CD4-positive, alpha-beta memory T cell (primary cell): ENCODE measurements at regions not wholly inside any gene's neighbourhood (a gene's known extent, or its start where the extent isn't known, plus 50 kb on each side); places are given as distances from the start of the nearest gene placed in this dataset.
A peak's percentile ranks its signal among the peaks of the same experiment; 100 is the strongest.

ENCODE experiments used
- CTCF ChIA-PET: fragments of 350-600 bp; sonication (Branson Sonifier 250); formaldehyde crosslinking; loops from one replicate; lab custom pipeline; 2021; ENCODE audit warnings: inconsistent platforms; ENCODE audit not compliant: partially characterized antibody; lab: Charles Lee
- POLR2A ChIA-PET: fragments of 350-600 bp; sonication (Branson Sonifier 250); formaldehyde crosslinking; loops from one replicate; lab custom pipeline; 2021; ENCODE audit not compliant: partially characterized antibody; lab: Charles Lee
- DNase-seq, 5 donors: peaks; one replicate each; pipeline versions ENCODE4 v3.0.0 to v3.0.0-alpha.2; 2020 to 2022; ENCODE audit warnings: mixed read lengths in 1 of 5
- H3K27ac ChIP-seq: one replicate; pipeline ENCODE4 v1.7.0; 2013; ENCODE audit warnings: low read depth, low read length
- H3K27me3 ChIP-seq: 2 replicates; pipeline ENCODE4 v1.7.0; 2013; ENCODE audit warnings: mild to moderate bottlenecking, low read length, moderate library complexity; ENCODE audit not compliant: insufficient read depth
- H3K36me3 ChIP-seq: 2 replicates; pipeline ENCODE4 v1.7.0; 2013; ENCODE audit warnings: mild to moderate bottlenecking, low read length, moderate library complexity; ENCODE audit not compliant: insufficient read depth
- H3K4me1 ChIP-seq: 2 replicates; pipeline ENCODE4 v1.7.0; 2013; ENCODE audit warnings: mild to moderate bottlenecking, low read length, moderate library complexity; ENCODE audit not compliant: insufficient read depth
- H3K4me3 ChIP-seq, 2 donors: one replicate each; pipeline ENCODE4 v1.7.0; 2013; ENCODE audit warnings: low read length in 2 of 2, mild to moderate bottlenecking in 1 of 2
- H3K9me3 ChIP-seq, 2 donors: one replicate each; pipeline ENCODE4 v1.7.0; 2013; ENCODE audit warnings: low read length in 2 of 2, control low read depth in 1 of 2; ENCODE audit not compliant: control insufficient read depth in 1 of 2
- H3K27ac Mint-ChIP-seq, 7 donors: one replicate each; pipeline ENCODE4 v1.8.0; 2020 to 2021; ENCODE audit warnings: mixed read lengths in 7 of 7, mild to moderate bottlenecking in 6 of 7, inconsistent platforms in 3 of 7, moderate library complexity in 3 of 7
- H3K27me3 Mint-ChIP-seq, 2 donors: one replicate each; pipeline ENCODE4 v1.8.0; 2020 to 2021; ENCODE audit warnings: mixed read lengths in 2 of 2
- H3K36me3 Mint-ChIP-seq, 2 donors: one replicate each; pipeline ENCODE4 v1.8.0; 2020 to 2021; ENCODE audit warnings: mixed read lengths in 2 of 2, inconsistent platforms in 1 of 2, mild to moderate bottlenecking in 1 of 2
- H3K4me1 Mint-ChIP-seq, 4 donors: one replicate each; pipeline ENCODE4 v1.8.0; 2020 to 2021; ENCODE audit warnings: mixed read lengths in 4 of 4, mild to moderate bottlenecking in 1 of 4
- H3K4me3 Mint-ChIP-seq, 8 donors: one replicate each; pipeline ENCODE4 v1.8.0; 2020 to 2021; ENCODE audit warnings: mixed read lengths in 8 of 8, mild to moderate bottlenecking in 7 of 8, moderate library complexity in 6 of 8, inconsistent platforms in 3 of 8
- H3K9me3 Mint-ChIP-seq, 8 donors: one replicate each; pipeline ENCODE4 v1.8.0; 2020 to 2021; ENCODE audit warnings: mixed read lengths in 8 of 8, mild to moderate bottlenecking in 5 of 8, inconsistent platforms in 3 of 8, moderate library complexity in 1 of 8
- intact Hi-C: fragments of 100-400 bp; cut with micrococcal nuclease; formaldehyde crosslinking; loops from one replicate; pipeline ENCODE4 v1.15.1; 2023

GRCh38 chr2:235264512-235264911, 229.3 kb upstream of the AGAP1 start:
- Histone ChIP-seq H3K4me3 (no peak overlapping the region), H3K27ac (no peak overlapping the region), H3K27me3 (no peaks in the 10 kb centered on the region), H3K9me3 (no peaks in the 10 kb centered on the region), H3K36me3 (no peaks in the 10 kb centered on the region), H3K4me1 (no peaks in the 10 kb centered on the region)
- POLR2A ChIA-PET = no interaction called here
- no peaks in the 10 kb centered on the region for H3K36me3 Mint-ChIP-seq
- CTCF ChIA-PET = no interaction called here
- no peak overlapping the region for H3K4me3 Mint-ChIP-seq
- no peak for DNase-seq
- intact Hi-C loops = no loop called here
- H3K9me3 Mint-ChIP-seq = peaks cover 0 to 3% (median 0%) of the 10 kb centered on the region in 8 donors
- peaks cover 19 to 34% of the 10 kb centered on the region in 2 donors for H3K27me3 Mint-ChIP-seq
- H3K4me1 Mint-ChIP-seq = no peaks in the 10 kb centered on the region
- no peak overlapping the region for H3K27ac Mint-ChIP-seq

DNA sequence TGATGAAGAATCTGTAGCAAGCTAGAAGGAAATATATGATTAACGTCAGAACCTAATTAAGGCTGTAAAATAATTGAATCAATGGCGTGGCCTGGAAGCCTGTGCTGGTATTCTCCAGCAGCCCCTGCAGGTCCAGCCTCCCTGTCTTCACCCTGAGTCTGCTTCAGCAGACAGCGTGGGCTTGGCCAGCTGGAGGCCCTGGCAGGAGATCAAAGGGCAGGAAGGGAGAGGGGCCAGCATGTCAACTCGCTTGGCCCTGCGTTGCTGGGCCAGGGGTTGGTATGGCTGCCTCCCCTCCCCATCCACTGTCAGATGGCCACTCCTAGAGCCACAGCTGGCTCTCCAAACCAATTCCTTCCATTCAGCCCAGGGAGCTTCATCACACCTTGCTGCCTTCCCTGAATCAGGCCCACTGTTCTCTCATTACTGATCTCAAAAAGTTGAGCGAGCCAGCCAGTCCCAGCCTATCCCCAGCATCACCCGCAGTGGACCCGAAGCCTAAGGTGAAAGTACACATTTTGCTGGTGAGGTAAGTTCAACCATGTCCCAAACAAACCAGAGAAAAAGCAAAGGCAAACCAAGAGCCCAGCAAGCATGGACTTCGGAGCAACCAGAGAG, 228.4 kb upstream of the AGAP1 start:
- no peaks in the 10 kb centered on the region for H3K4me1 ChIP-seq
- no peaks in the 10 kb centered on the region for H3K27me3 ChIP-seq
- no peak overlapping the region for H3K4me3 ChIP-seq
- peaks cover 0 to 5% (median 0%) of the 10 kb centered on the region in 4 donors for H3K4me1 Mint-ChIP-seq
- peaks cover 26 to 43% of the 10 kb centered on the region in 2 donors for H3K27me3 Mint-ChIP-seq
- H3K27ac ChIP-seq = no peak overlapping the region
- DNase-seq = no peak
- H3K36me3 ChIP-seq = no peaks in the 10 kb centered on the region
- intact Hi-C loops = no loop called here
- H3K9me3 Mint-ChIP-seq = peaks cover 0 to 3% (median 0%) of the 10 kb centered on the region in 8 donors
- POLR2A ChIA-PET = no interaction called here
- H3K36me3 Mint-ChIP-seq = no peaks in the 10 kb centered on the region
- H3K4me3 Mint-ChIP-seq = no peak overlapping the region
- H3K9me3 ChIP-seq = no peaks in the 10 kb centered on the region
- CTCF ChIA-PET = no interaction called here
- no peak overlapping the region for H3K27ac Mint-ChIP-seq

DNA sequence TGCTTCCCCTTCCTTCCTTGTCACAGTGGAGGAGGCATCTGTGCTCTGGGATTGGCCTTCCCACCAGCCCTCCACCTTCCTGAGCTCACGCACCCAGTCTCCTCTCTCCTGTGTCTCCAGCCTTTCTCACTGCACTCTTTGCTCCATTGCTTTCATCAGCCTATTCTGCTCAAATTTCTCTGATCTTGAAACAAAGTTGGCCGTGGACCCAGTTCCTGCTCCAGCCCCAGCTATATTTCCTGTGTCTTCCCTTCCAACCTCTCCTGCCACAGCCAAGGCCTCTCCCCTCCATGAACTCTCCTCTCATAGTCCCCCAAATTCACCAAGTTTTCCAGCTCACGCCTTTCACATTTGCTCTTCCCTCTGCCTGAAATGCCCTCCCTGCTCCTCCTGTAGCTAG, 226.6 kb upstream of the AGAP1 start:
- H3K27ac ChIP-seq = no peak overlapping the region
- Mint-ChIP-seq H3K4me3 (peak overlapping the region in 2 of 8 donors; percentile 17 to 26), H3K27me3 (peaks cover 33 to 46% of the 10 kb centered on the region in 2 donors), H3K36me3 (no peaks in the 10 kb centered on the region), H3K27ac (no peak overlapping the region), H3K4me1 (peaks cover 0 to 6% (median 2%) of the 10 kb centered on the region in 4 donors), H3K9me3 (peaks cover 0 to 4% (median under 1%) of the 10 kb centered on the region in 8 donors)
- POLR2A ChIA-PET = no interaction called here
- CTCF ChIA-PET = no interaction called here
- no peak for DNase-seq
- intact Hi-C loops = no loop called here
- no peaks in the 10 kb centered on the region for H3K36me3 ChIP-seq
- H3K4me1 ChIP-seq = no peaks in the 10 kb centered on the region
- no peak overlapping the region for H3K4me3 ChIP-seq
- H3K27me3 ChIP-seq = no peaks in the 10 kb centered on the region
- H3K9me3 ChIP-seq = no peaks in the 10 kb centered on the region

DNA sequence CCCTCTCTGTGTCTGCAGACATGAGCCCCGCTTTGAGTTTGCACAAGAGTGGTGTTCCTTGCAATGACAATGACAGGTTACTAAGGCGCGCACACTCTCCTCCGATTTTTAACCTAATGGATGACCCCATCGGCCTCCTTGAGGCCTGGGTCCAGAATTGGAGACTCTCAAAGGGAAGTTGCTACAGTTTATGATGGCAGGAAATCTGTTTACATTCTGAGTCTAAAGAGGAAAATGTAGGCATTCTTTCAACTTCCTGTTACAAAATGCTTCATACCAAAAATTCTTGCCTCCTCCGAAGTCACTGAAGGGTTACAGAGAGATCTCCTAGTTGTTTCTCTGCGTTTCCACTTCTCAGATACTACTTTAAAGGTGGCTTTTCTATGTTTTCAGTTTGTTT, 225.3 kb upstream of the AGAP1 start:
- H3K27ac ChIP-seq = no peak overlapping the region
- no peaks in the 10 kb centered on the region for H3K4me1 ChIP-seq
- no peak for DNase-seq
- H3K27ac Mint-ChIP-seq = no peak overlapping the region
- no peaks in the 10 kb centered on the region for H3K27me3 ChIP-seq
- no peaks in the 10 kb centered on the region for H3K36me3 Mint-ChIP-seq
- CTCF ChIA-PET = no interaction called here
- intact Hi-C loops = no loop called here
- H3K4me3 Mint-ChIP-seq = no peak overlapping the region
- peaks cover 34 to 43% of the 10 kb centered on the region in 2 donors for H3K27me3 Mint-ChIP-seq
- POLR2A ChIA-PET = no interaction called here
- peaks cover 0 to 4% (median under 1%) of the 10 kb centered on the region in 8 donors for H3K9me3 Mint-ChIP-seq
- H3K36me3 ChIP-seq = no peaks in the 10 kb centered on the region
- H3K4me1 Mint-ChIP-seq = peaks cover 0 to 6% (median 2%) of the 10 kb centered on the region in 4 donors
- H3K4me3 ChIP-seq = no peak overlapping the region
- H3K9me3 ChIP-seq = no peaks in the 10 kb centered on the region

DNA sequence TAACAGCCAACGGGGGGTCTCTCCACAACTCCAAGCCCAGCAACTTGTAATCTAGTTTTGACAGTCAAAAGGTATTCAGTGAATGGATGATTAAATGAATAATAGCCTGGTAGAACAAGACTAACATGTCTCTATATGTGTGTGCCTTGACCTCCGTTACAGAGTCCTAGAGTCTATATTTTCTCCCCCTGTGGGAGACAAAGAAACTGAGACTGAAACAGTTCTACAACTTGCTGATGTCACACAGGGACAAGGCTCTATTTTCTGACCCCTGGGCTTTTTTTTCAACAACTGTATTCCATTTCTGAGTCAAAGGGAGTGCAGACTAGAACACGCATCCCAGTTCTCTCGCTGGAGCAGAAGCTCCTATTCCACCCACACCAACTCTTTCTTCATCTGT, 223.6 kb upstream of the AGAP1 start:
- Mint-ChIP-seq H3K9me3 (peaks cover 0 to 10% (median 2%) of the 10 kb centered on the region in 8 donors), H3K4me3 (no peak overlapping the region), H3K4me1 (peaks cover 0 to 6% (median 2%) of the 10 kb centered on the region in 4 donors), H3K27me3 (peaks cover 35 to 38% of the 10 kb centered on the region in 2 donors), H3K36me3 (no peaks in the 10 kb centered on the region), H3K27ac (no peak overlapping the region)
- no peak overlapping the region for H3K27ac ChIP-seq
- no peaks in the 10 kb centered on the region for H3K9me3 ChIP-seq
- no peak for DNase-seq
- no peaks in the 10 kb centered on the region for H3K4me1 ChIP-seq
- ChIA-PET CTCF (interaction anchor here (1.0 kb wide), 1 partner anchor 10 kb away, joined by 3 read pairs; no protein-coding TSS in a partner anchor), POLR2A (no interaction called here)
- intact Hi-C loops = no loop called here
- no peak overlapping the region for H3K4me3 ChIP-seq
- no peaks in the 10 kb centered on the region for H3K27me3 ChIP-seq
- no peaks in the 10 kb centered on the region for H3K36me3 ChIP-seq

- Histone ChIP-seq H3K36me3 (no peaks in the 10 kb centered on the region), H3K9me3 (no peaks in the 10 kb centered on the region), H3K4me3 (no peak overlapping the region), H3K27ac (no peak overlapping the region), H3K4me1 (no peaks in the 10 kb centered on the region), H3K27me3 (no peaks in the 10 kb centered on the region)
- Mint-ChIP-seq H3K4me1 (peaks cover 0 to 6% (median 2%) of the 10 kb centered on the region in 4 donors), H3K9me3 (peaks cover 0 to 10% (median under 1%) of the 10 kb centered on the region in 8 donors), H3K4me3 (no peak overlapping the region), H3K36me3 (no peaks in the 10 kb centered on the region), H3K27me3 (peaks cover 32 to 38% of the 10 kb centered on the region in 2 donors), H3K27ac (no peak overlapping the region)
- peak in 3 of 5 donors; percentile 2 to 9 (median 7) for DNase-seq
- ChIA-PET CTCF (no interaction called here), POLR2A (no interaction called here)
- intact Hi-C loops = no loop called here
These were observed 222.9 kb upstream of the AGAP1 start for GRCh38 chr2:235270956-235271355.

- no peak overlapping the region for H3K27ac ChIP-seq
- Mint-ChIP-seq H3K27ac (no peak overlapping the region), H3K36me3 (no peaks in the 10 kb centered on the region), H3K4me1 (peaks cover 0 to 6% (median 2%) of the 10 kb centered on the region in 4 donors), H3K4me3 (no peak overlapping the region), H3K27me3 (peaks cover 27 to 34% of the 10 kb centered on the region in 2 donors), H3K9me3 (peaks cover 0 to 10% (median under 1%) of the 10 kb centered on the region in 8 donors)
- intact Hi-C loops = no loop called here
- H3K9me3 ChIP-seq = no peaks in the 10 kb centered on the region
- no peaks in the 10 kb centered on the region for H3K27me3 ChIP-seq
- H3K4me3 ChIP-seq = no peak overlapping the region
- CTCF ChIA-PET = no interaction called here
- no peaks in the 10 kb centered on the region for H3K36me3 ChIP-seq
- H3K4me1 ChIP-seq = no peaks in the 10 kb centered on the region
- no peak for DNase-seq
- POLR2A ChIA-PET = no interaction called here
These were observed 221.9 kb upstream of the AGAP1 start for GRCh38 chr2:235271936-235272335.
